GM21723 (cell line): ENCODE measurements at regions not wholly inside any gene's neighbourhood (a gene's known extent, or its start where the extent isn't known, plus 50 kb on each side); places are given as distances from the start of the nearest gene placed in this dataset.
"Not testable (repeated sequence)": the region's sequence is repeated elsewhere in the genome, so short reads cannot be mapped to it uniquely, and the experiment has no call there.

Experiments used
- ATAC-seq: cut with Tn5 transposase; IDR thresholded peaks from one replicate; pipeline ENCODE4 v1.9.1; 2021; ENCODE audit warnings: mild to moderate bottlenecking, moderate library complexity; ENCODE audit not compliant: unreplicated experiment

- ATAC-seq, result no peak
Observed at GRCh38 chr4:165813606-165814005, 59.4 kb upstream of the TLL1 start.

GRCh38 chr4:165814256-165815020 lies 58.6 kb upstream of the TLL1 start:
- no peak for ATAC-seq

DNA sequence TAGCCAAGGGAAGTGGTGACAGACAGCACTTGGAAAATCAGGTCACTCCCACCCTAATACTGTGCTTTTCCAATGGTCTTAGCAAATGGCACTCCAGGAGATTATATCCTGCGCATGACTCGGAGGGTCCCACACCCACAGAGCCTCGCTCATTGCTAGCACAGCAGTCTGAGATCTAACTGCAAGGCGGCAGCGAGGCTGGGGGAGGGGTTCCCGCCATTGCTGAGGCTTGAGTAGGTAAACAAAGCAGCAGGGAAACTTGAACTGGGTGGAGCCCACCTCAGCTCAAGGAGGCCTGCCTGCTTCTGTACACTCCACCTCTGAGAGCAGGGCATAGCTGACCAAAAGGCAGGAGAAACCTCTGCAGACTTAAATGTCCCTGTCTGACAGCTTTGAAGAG lies 53.9 kb upstream of the TLL1 start:
- not testable (repeated sequence) for ATAC-seq
